ENCODE measurements at regions not wholly inside any gene's neighbourhood (a gene's known extent, or its start where the extent isn't known, plus 50 kb on each side); places are given as distances from the start of the nearest gene placed in this dataset.

DNA sequence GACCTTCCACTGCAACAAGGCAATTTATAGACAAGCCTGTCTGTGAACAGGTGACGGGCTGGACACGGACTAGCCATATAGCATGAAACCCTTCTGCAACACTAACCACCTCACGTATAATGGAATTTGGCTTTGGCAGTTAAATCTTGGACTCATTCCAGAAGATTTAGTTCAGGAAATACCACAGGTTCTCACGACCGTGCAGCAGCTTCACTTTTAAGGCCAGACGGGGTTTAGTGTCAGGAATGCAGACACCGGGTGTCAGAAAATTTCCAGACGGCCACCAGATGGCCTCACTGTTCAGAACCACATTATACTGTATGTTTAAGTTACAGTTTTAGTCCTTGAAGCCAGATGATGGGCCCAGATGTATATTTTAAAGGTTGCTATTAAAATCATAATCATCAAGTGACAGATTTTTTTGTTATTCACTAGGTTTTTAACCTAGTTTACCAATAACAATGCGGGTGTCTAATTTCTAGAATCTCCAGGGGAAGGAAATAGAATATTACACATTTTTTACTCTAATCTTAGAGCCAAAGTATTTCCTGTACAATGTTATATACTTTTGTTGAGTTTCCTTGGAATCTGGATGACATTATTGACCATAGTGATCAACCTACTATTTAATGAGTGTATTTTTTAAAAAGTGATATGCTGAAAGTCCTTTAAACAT, 90.5 kb upstream of the TMPO start:
- no peak for DNase-seq
- 18 to 24% (median 19%) methylated on average over 9 of the region's 9 CpGs for WGBS, 5 donors

DNA sequence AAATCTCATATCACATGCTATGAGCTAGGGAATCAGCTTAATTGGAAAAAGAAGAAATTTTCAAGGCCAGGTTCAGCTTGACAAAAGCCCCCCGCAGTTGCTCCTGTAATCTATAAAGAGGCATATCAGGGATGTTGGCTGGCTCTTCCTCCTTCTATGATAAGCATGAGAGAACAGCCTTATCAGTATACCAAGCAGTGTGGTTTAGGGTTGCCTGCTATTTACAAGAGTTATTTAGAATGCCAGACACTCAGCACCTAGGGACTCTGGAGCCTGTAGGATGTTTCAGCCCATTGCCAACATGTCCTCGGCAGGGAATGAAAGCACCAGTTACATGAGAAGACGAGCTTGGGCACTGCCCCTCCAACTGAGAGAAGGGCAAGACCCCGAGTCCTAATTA, 89.5 kb upstream of the TMPO start:
- intact Hi-C loops (cut with DNase I; ENCODE audit: low total_unique reads), result no loop called here
- Histone ChIP-seq H3K27ac (no peak overlapping the region), H3K36me3 (no peaks in the 10 kb centered on the region), H3K27me3 (replicated peaks in 1 of 7) (no peaks in the 10 kb centered on the region), H3K4me1 (peaks cover 0 to 8% (median 7%) of the 10 kb centered on the region in 6 donors), H3K9me3 (no peaks in the 10 kb centered on the region), H3K4me3 (no peak overlapping the region)
- WGBS, 5 donors, result 77 to 89% (median 83%) methylated on average over 4 of the region's 4 CpGs
- no peak for DNase-seq
- TF ChIP-seq, protein P1, sequence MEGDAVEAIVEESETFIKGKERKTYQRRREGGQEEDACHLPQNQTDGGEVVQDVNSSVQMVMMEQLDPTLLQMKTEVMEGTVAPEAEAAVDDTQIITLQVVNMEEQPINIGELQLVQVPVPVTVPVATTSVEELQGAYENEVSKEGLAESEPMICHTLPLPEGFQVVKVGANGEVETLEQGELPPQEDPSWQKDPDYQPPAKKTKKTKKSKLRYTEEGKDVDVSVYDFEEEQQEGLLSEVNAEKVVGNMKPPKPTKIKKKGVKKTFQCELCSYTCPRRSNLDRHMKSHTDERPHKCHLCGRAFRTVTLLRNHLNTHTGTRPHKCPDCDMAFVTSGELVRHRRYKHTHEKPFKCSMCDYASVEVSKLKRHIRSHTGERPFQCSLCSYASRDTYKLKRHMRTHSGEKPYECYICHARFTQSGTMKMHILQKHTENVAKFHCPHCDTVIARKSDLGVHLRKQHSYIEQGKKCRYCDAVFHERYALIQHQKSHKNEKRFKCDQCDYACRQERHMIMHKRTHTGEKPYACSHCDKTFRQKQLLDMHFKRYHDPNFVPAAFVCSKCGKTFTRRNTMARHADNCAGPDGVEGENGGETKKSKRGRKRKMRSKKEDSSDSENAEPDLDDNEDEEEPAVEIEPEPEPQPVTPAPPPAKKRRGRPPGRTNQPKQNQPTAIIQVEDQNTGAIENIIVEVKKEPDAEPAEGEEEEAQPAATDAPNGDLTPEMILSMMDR (IDR thresholded peaks at IDR 0.05 in 8 of 11, conservative IDR thresholded peaks at IDR 0.05 in 3 of 11), result no peak
- TF ChIP-seq POLR2A (IDR thresholded peaks at IDR 0.05) (no peak), POLR2AphosphoS5 (IDR thresholded peaks at IDR 0.05) (no peak)

More for the DNA sequence above, 90.5 kb upstream of the TMPO start:
- intact Hi-C loops (cut with DNase I; ENCODE audit: low total_unique reads), result no loop called here
- Histone ChIP-seq H3K4me1 (peaks cover 0 to 8% (median 7%) of the 10 kb centered on the region in 6 donors), H3K27me3 (replicated peaks in 1 of 7) (no peaks in the 10 kb centered on the region), H3K9me3 (no peaks in the 10 kb centered on the region), H3K36me3 (no peaks in the 10 kb centered on the region), H3K27ac (no peak overlapping the region), H3K4me3 (no peak overlapping the region)
- TF ChIP-seq POLR2AphosphoS5 (IDR thresholded peaks at IDR 0.05) (no peak), POLR2A (IDR thresholded peaks at IDR 0.05) (no peak)
- TF ChIP-seq, protein P1 (IDR thresholded peaks at IDR 0.05 in 8 of 11, conservative IDR thresholded peaks at IDR 0.05 in 3 of 11), result peak in 10 of 11 experiments; percentile 13 to 80 (median 59)

DNA sequence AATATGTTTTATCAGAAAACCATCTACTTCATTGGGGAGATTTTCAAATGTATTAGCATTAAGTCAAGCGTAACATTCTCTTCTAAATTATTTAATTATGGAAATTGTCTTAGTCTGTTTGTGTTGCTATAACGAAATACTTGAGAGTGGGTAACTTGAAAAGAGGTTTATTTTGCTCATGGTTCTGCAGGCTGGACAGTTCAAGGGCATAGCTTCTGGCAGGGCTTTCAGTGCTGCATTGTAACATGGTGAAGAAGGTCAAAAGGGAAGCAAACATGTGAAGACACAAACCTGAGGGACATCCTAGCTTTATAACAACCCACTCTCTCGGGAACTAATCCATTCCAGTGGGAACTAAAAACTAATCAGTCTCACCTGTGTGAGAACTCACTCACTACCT, 84.3 kb upstream of the TMPO start:
- Histone ChIP-seq H3K4me1 (no peaks in the 10 kb centered on the region), H3K27me3 (replicated peaks in 1 of 7) (no peaks in the 10 kb centered on the region), H3K9me3 (peaks cover 0 to 19% (median 7%) of the 10 kb centered on the region in 8 donors), H3K4me3 (no peak overlapping the region), H3K36me3 (no peaks in the 10 kb centered on the region), H3K27ac (no peak overlapping the region)
- DNase-seq, result no peak
- intact Hi-C loops (cut with DNase I; ENCODE audit: low total_unique reads), result no loop called here
- WGBS, 5 donors, result 84 to 92% (median 89%) methylated on average over 3 of the region's 3 CpGs
- TF ChIP-seq POLR2AphosphoS5 (IDR thresholded peaks at IDR 0.05), result no peak
- TF ChIP-seq, protein P1 (IDR thresholded peaks at IDR 0.05 in 8 of 11, conservative IDR thresholded peaks at IDR 0.05 in 3 of 11), result no peak
- TF ChIP-seq POLR2A (IDR thresholded peaks at IDR 0.05), result no peak

DNA sequence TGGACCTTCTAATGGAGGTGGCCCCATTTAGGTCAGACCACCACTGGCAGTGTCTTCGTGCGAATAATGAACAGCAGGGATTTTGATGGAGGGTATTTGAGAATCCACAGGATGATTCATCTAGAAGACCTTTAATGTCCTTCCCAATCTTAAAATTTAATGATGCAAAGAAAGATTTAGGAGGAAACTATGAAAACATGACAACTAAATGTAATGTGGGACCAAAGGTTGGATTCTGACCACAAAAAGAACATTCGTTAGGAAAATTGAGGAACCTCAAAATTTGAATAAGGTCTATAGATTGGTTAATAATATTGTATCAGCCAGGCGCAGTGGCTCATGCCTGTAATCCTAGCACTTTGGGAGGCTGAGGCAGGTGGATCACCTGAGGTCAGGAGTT, 78.2 kb upstream of the TMPO start:
- H3K27me3 ChIP-seq (replicated peaks in 1 of 7), result peaks cover 0 to 12% (median 0%) of the 10 kb centered on the region in 7 donors
- intact Hi-C loops (cut with DNase I; ENCODE audit: low total_unique reads), result no loop called here
- 80 to 88% (median 85%) methylated on average over 4 of the region's 4 CpGs for WGBS, 5 donors
- H3K9me3 ChIP-seq, result peaks cover 0 to 16% (median 7%) of the 10 kb centered on the region in 8 donors
- H3K36me3 ChIP-seq, result no peaks in the 10 kb centered on the region
- DNase-seq, result no peak
- H3K4me1 ChIP-seq, result peaks cover 0 to 33% (median 13%) of the 10 kb centered on the region in 6 donors
- H3K4me3 ChIP-seq, result no peak overlapping the region
- peak overlapping the region in 1 of 8 donors; percentile 16 for H3K27ac ChIP-seq
- no peak for TF ChIP-seq POLR2A (IDR thresholded peaks at IDR 0.05)
- TF ChIP-seq, protein P1 (IDR thresholded peaks at IDR 0.05 in 8 of 11, conservative IDR thresholded peaks at IDR 0.05 in 3 of 11), result no peak
- TF ChIP-seq POLR2AphosphoS5 (IDR thresholded peaks at IDR 0.05), result no peak

All from spleen (tissue), 11 donors.